Hepatocyte (in vitro differentiated cells): ENCODE measurements at regions not wholly inside any gene's neighbourhood (a gene's known extent, or its start where the extent isn't known, plus 50 kb on each side); places are given as distances from the start of the nearest gene placed in this dataset.

ENCODE experiments used
- DNase-seq: peaks from one replicate; pipeline ENCODE4 v3.0.0-alpha.2; 2016; ENCODE audit warnings: low spot score
- H2AFZ ChIP-seq: fragments of 200-600 bp; sonication (generic); 2 replicates; pipeline ENCODE4 v1.6.0; 2016; ENCODE audit warnings: antibody characterized with exemption, mild to moderate bottlenecking
- H3K27ac ChIP-seq: fragments of 200-600 bp; sonication (generic); 2 replicates; pipeline ENCODE4 v1.5.1; 2016; ENCODE audit warnings: mild to moderate bottlenecking
- H3K27me3 ChIP-seq: fragments of 200-600 bp; sonication (generic); 2 replicates; pipeline ENCODE4 v1.6.1; 2016
- H3K36me3 ChIP-seq: fragments of 200-600 bp; sonication (generic); replicated peaks from 2 replicates; pipeline ENCODE4 v1.5.1; 2016; ENCODE audit warnings: low read depth; ENCODE audit not compliant: insufficient read depth
- H3K4me1 ChIP-seq: fragments of 200-600 bp; sonication (generic); 2 replicates; pipeline ENCODE4 v1.5.1; 2016; ENCODE audit warnings: mild to moderate bottlenecking, moderate library complexity; ENCODE audit not compliant: insufficient read depth
- H3K4me2 ChIP-seq: fragments of 200-600 bp; sonication (generic); 2 replicates; pipeline ENCODE4 v1.6.0; 2016
- H3K4me3 ChIP-seq: fragments of 200-600 bp; sonication (generic); 2 replicates; pipeline ENCODE4 v1.5.1; 2016; ENCODE audit warnings: mild to moderate bottlenecking
- H3K79me2 ChIP-seq: fragments of 200-600 bp; sonication (generic); 2 replicates; pipeline ENCODE4 v1.6.0; 2017; ENCODE audit warnings: mild to moderate bottlenecking
- H3K9me2 ChIP-seq: fragments of 200-600 bp; sonication (generic); replicated peaks from 2 replicates; pipeline ENCODE4 v1.6.0; 2017; ENCODE audit warnings: mild to moderate bottlenecking; ENCODE audit not compliant: insufficient read depth
- H3K9me3 ChIP-seq: fragments of 200-600 bp; sonication (generic); 2 replicates; pipeline ENCODE4 v1.5.1; 2016; ENCODE audit warnings: low read depth, mild to moderate bottlenecking
- H4K20me1 ChIP-seq: fragments of 200-600 bp; sonication (generic); 2 replicates; pipeline ENCODE4 v1.6.0; 2016; ENCODE audit warnings: mild to moderate bottlenecking; ENCODE audit not compliant: insufficient read depth, poor library complexity, severe bottlenecking
- EZH2 ChIP-seq: fragments of 200-600 bp; sonication (generic); IDR thresholded peaks from 2 replicates; pipeline ENCODE4 v1.6.1; 2016; ENCODE audit warnings: antibody characterized with exemption, mild to moderate bottlenecking, borderline replicate concordance
- EZH2phosphoT487 ChIP-seq: fragments of 200-600 bp; sonication (generic); IDR thresholded peaks from one replicate; pipeline ENCODE4 v1.6.1; 2018; ENCODE audit warnings: antibody characterized with exemption, mild to moderate bottlenecking, low read depth, moderate library complexity; ENCODE audit not compliant: unreplicated experiment, severe bottlenecking
- WGBS: methylation state at CpG from one replicate; pipeline ENCODE4 v1.1.6; 2016; ENCODE audit warnings: low lambda C conversion rate; ENCODE audit errors: missing lambda C conversion rate; 5-methylcytosine and 5-hydroxymethylcytosine counted together
- TF ChIP-seq, protein P1 (sequence below): fragments of 200-600 bp; sonication (generic); IDR thresholded peaks from 2 replicates; pipeline ENCODE4 v1.5.1; 2016; ENCODE audit warnings: antibody characterized with exemption, mild to moderate bottlenecking; ENCODE audit not compliant: poor library complexity

GRCh38 chr18:55907453-55908175, 319.6 kb upstream of the TCF4 start:
- no peak overlapping the region for H2AFZ ChIP-seq
- no peak overlapping the region for H3K4me3 ChIP-seq
- peak overlapping the region; percentile 43 for H3K4me2 ChIP-seq
- H3K9me3 ChIP-seq: no peaks in the 10 kb centered on the region
- no peaks in the 10 kb centered on the region for H3K36me3 ChIP-seq
- no peaks in the 10 kb centered on the region for H3K27me3 ChIP-seq
- TF ChIP-seq EZH2phosphoT487 (no peak), EZH2 (no peak)
- TF ChIP-seq, protein P1, sequence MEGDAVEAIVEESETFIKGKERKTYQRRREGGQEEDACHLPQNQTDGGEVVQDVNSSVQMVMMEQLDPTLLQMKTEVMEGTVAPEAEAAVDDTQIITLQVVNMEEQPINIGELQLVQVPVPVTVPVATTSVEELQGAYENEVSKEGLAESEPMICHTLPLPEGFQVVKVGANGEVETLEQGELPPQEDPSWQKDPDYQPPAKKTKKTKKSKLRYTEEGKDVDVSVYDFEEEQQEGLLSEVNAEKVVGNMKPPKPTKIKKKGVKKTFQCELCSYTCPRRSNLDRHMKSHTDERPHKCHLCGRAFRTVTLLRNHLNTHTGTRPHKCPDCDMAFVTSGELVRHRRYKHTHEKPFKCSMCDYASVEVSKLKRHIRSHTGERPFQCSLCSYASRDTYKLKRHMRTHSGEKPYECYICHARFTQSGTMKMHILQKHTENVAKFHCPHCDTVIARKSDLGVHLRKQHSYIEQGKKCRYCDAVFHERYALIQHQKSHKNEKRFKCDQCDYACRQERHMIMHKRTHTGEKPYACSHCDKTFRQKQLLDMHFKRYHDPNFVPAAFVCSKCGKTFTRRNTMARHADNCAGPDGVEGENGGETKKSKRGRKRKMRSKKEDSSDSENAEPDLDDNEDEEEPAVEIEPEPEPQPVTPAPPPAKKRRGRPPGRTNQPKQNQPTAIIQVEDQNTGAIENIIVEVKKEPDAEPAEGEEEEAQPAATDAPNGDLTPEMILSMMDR: no peak
- no peaks in the 10 kb centered on the region for H4K20me1 ChIP-seq
- no peaks in the 10 kb centered on the region for H3K9me2 ChIP-seq
- WGBS: 50% methylated on average over 6 of the region's 6 CpGs
- DNase-seq: no peak
- H3K4me1 ChIP-seq: peaks cover 8% of the 10 kb centered on the region
- no peak overlapping the region for H3K27ac ChIP-seq
- no peaks in the 10 kb centered on the region for H3K79me2 ChIP-seq

DNA sequence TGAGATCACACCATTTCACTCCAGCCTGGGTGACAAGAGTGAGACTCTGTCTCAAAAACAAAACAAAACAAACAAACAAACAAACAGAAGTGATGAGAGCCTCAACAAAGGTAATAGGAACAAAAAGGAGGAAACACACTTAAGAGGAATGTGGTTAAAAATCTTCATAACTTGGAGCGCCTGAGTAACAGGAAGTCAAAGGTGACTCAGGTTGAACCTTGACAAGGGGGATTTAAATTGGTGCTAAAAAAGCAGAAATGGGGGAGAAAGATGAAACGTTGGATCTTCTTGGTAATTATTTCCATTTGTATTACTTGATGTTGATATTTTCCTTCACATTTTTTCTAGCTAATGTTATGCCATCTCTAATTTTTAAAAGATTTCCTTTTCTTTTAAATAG, 318.5 kb upstream of the TCF4 start:
- no peak for TF ChIP-seq EZH2
- TF ChIP-seq, protein P1: no peak
- no peak for TF ChIP-seq EZH2phosphoT487
- Histone ChIP-seq H3K4me3 (no peak overlapping the region), H3K9me3 (no peaks in the 10 kb centered on the region), H3K9me2 (no peaks in the 10 kb centered on the region), H3K79me2 (no peaks in the 10 kb centered on the region), H3K27me3 (no peaks in the 10 kb centered on the region), H2AFZ (no peak overlapping the region), H3K4me2 (no peak overlapping the region), H3K36me3 (no peaks in the 10 kb centered on the region), H4K20me1 (no peaks in the 10 kb centered on the region), H3K4me1 (peaks cover 8% of the 10 kb centered on the region), H3K27ac (no peak overlapping the region)
- 87% methylated on average over 2 of the region's 2 CpGs for WGBS
- no peak for DNase-seq

DNA sequence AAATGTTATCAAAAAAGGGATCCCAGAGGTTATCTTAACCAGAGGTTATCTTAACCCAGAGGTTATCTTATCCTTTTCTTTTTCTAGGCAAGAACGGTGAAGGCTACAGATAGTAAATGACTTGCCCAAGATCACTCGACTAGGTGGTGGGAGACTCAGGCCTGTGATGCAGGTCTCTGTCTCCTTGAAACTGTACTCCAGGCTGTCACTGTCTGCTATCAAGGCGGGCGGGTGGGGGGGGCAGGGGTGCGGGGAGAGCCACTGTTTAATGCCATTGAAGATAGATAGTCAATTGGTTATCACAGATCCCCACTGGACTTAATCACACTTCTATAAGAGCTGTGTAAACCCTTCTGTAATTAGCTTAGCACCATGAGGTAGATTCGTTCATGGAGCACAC, 315.9 kb upstream of the TCF4 start:
- no peaks in the 10 kb centered on the region for H3K9me3 ChIP-seq
- no peaks in the 10 kb centered on the region for H3K27me3 ChIP-seq
- no peak overlapping the region for H3K4me3 ChIP-seq
- H3K36me3 ChIP-seq: no peaks in the 10 kb centered on the region
- no peak overlapping the region for H2AFZ ChIP-seq
- H3K27ac ChIP-seq: no peak overlapping the region
- no peaks in the 10 kb centered on the region for H3K79me2 ChIP-seq
- no peaks in the 10 kb centered on the region for H3K9me2 ChIP-seq
- TF ChIP-seq EZH2phosphoT487: no peak
- TF ChIP-seq, protein P1: no peak
- no peak for TF ChIP-seq EZH2
- peaks cover 6% of the 10 kb centered on the region for H3K4me1 ChIP-seq
- DNase-seq: no peak
- 25% methylated on average over 6 of the region's 6 CpGs for WGBS
- H3K4me2 ChIP-seq: no peak overlapping the region
- no peaks in the 10 kb centered on the region for H4K20me1 ChIP-seq
